ENCODE measurements at regions not wholly inside any gene's neighbourhood (a gene's known extent, or its start where the extent isn't known, plus 50 kb on each side); places are given as distances from the start of the nearest gene placed in this dataset.
"Not testable (repeated sequence)": the region's sequence is repeated elsewhere in the genome, so short reads cannot be mapped to it uniquely, and the experiment has no call there.

DNA sequence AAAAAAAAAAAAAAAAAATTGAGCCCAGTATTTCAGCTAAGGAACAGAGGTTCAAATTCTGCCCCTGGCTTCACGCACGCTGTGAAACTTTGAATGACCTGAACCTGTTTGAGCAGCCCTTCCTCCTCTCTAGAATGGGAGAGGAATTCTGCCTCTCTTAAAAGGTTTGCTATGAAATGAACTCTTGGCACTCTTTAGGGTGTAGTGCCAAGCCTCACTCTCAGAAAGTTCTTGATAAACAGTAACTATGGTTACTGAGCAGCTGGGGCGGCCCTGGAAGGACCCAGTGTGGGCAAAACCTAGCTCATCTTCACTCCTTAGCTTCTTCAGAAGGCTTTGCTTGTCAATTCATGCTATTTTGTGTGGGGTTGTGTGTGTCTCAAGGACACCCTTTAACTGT is 73.7 kb downstream of the GEMIN8 start:
- H3K27ac Mint-ChIP-seq = no peak overlapping the region
- H3K4me3 Mint-ChIP-seq = no peak overlapping the region
- H3K36me3 Mint-ChIP-seq (ENCODE audit: low read depth) = no peaks in the 10 kb centered on the region
- peaks cover 7% of the 10 kb centered on the region for H3K9me3 Mint-ChIP-seq
- peaks cover 14% of the 10 kb centered on the region for H3K27me3 Mint-ChIP-seq
- H3K4me1 Mint-ChIP-seq (ENCODE audit: low read depth) = peaks cover 8% of the 10 kb centered on the region

DNA sequence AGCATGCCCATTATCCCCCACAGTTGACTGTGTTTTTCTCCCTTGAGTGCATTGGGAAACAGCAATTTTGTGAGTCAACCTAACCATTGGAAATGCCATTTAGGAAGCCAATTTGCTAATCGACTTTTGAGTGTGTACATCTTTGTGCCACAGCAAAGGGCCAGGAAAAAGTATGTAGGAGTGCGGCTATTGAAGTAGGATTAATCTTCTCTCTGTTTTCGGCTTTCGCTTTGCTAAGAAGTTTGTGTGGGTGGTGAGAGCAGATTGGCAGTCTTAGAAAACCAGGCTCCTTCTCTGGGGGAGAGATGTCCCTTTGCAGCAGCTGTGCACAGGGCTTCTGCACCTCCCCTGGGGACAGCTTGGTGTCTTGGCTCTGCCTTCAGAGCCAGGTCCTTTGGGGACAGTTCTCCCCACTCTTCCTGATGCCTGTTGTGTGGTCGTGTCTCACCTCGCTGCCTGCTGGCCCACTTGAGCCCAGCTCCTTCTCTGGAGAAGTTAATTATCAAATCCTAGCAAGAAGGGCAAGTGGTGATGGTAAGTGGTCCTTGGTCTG is 74.5 kb downstream of the GEMIN8 start:
- H3K36me3 Mint-ChIP-seq (ENCODE audit: low read depth) = no peaks in the 10 kb centered on the region
- peaks cover 14% of the 10 kb centered on the region for H3K27me3 Mint-ChIP-seq
- no peak overlapping the region for H3K4me3 Mint-ChIP-seq
- peaks cover 7% of the 10 kb centered on the region for H3K9me3 Mint-ChIP-seq
- peaks cover 8% of the 10 kb centered on the region for H3K4me1 Mint-ChIP-seq (ENCODE audit: low read depth)
- H3K27ac Mint-ChIP-seq = no peak overlapping the region

DNA sequence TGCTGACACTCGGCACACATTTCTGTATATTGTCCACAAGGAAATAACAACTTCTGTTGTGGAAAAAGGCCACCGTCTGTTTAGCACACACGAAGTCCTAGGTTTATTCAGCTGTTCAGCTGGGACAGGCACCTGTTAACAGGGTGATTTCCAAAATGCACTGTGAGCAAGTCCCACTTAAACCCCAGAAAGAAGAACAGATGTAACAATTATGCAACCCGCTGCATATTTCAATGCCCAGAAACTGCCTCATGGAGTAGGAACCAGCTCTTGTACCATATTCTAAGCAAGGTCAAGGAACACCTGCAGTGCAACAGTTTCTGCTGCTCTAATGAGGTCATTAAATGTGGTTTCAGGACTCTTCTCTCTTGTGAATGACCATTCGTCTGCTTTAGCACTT is 77.1 kb downstream of the GEMIN8 start:
- no peaks in the 10 kb centered on the region for H3K36me3 Mint-ChIP-seq (ENCODE audit: low read depth)
- peaks cover 14% of the 10 kb centered on the region for H3K27me3 Mint-ChIP-seq
- no peaks in the 10 kb centered on the region for H3K4me1 Mint-ChIP-seq (ENCODE audit: low read depth)
- H3K27ac Mint-ChIP-seq = no peak overlapping the region
- H3K4me3 Mint-ChIP-seq = no peak overlapping the region
- H3K9me3 Mint-ChIP-seq = peaks cover 7% of the 10 kb centered on the region

DNA sequence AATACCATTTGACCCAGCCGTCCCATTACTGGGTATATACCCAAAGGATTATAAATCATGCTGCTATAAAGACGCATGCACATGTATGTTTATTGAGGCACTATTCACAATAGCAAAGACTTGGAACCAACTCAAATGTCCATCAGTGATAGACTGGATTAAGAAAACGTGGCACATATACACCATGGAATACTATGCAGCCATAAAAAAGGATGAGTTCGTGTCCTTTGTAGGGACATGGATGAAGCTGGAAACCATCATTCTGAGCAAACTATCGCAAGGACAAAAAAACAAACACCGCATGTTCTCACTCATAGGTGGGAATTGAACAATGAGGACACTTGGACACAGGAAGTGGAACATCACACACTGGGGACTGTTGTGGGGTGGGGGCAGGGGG is 83.5 kb downstream of the GEMIN8 start:
- not testable (repeated sequence) for H3K4me3 Mint-ChIP-seq; H3K9me3 Mint-ChIP-seq; H3K27me3 Mint-ChIP-seq; H3K27ac Mint-ChIP-seq; H3K36me3 Mint-ChIP-seq (ENCODE audit: low read depth); H3K4me1 Mint-ChIP-seq (ENCODE audit: low read depth)

DNA sequence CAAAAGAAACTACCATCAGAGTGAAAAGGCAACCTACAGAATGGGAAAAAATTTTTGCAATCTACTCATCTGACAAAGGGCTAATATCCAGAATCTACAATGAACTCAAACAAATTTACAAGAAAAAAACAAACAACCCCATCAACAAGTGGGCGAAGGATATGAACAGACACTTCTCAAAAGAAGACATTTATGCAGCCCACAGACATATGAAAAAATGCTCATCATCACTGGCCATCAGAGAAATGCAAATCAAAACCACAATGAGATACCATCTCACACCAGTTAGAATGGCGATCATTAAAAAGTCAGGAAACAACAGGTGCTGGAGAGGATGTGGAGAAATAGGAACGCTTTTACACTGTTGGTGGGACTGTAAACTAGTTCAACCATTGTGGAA is 83.9 kb downstream of the GEMIN8 start:
- H3K4me1 Mint-ChIP-seq (ENCODE audit: low read depth); H3K4me3 Mint-ChIP-seq; H3K36me3 Mint-ChIP-seq (ENCODE audit: low read depth); H3K27ac Mint-ChIP-seq; H3K9me3 Mint-ChIP-seq; H3K27me3 Mint-ChIP-seq: not testable (repeated sequence)

DNA sequence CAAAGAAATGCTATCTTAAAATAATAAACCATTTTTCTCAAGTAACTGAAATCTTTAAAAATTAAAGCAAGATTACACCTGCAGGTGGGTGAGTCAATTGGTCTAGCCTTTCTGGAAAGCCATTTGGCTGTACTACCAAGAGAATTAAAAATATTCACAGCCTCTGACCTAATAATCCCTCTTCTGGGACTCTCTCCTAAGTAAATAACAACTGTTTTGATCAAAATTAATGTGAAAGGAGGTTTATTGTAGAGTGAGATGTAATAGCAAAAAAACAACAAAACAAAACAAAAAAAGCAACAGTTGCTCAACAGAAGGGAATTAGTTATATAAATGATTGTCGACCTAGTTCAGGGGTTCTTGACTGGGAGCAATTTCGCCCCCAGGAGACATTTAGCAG is 89.0 kb downstream of the GEMIN8 start:
- H3K9me3 Mint-ChIP-seq = no peaks in the 10 kb centered on the region
- H3K27ac Mint-ChIP-seq = no peak overlapping the region
- no peaks in the 10 kb centered on the region for H3K36me3 Mint-ChIP-seq (ENCODE audit: low read depth)
- H3K4me3 Mint-ChIP-seq = no peak overlapping the region
- peaks cover 21% of the 10 kb centered on the region for H3K27me3 Mint-ChIP-seq
- H3K4me1 Mint-ChIP-seq (ENCODE audit: low read depth) = no peaks in the 10 kb centered on the region

DNA sequence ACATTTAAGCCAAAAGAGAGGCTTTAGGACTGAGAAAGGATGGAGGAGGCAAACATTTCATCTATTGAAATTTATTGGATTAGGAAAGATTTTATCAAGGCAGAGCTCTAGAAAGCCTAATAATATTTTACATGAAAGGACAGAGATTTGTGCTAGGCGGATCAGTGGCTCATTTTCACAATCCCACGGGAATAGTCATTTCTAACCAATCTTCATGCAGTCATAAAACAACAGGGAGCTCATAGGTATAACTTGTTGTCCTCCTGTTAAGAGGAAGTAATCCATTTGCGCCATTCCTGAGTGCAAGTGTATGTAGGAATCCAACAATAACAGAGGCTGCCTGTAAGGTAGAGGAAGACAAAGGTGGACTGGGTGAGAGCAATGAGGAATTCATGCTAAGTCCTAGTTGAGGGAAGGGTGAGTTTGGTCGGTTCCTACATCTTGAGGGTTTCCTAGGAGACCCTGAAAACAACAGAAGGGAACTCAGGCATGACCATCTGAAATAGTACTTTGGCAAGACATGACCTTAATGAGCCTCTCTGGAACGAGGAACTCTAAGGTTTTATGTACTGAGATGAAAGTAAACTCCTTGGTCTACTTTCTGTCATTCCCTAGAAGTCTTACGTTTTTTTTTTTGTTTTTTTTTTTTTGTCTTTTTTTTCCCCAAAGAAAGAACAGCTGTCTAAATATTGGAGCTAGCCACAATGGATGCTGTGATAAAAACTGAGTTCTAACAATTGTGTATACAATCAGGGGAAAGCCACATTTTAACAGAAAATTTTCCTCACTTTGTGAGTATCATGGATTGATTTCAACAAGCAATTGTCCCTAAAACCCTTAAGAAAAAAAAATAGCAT is 89.7 kb downstream of the GEMIN8 start:
- peaks cover 21% of the 10 kb centered on the region for H3K27me3 Mint-ChIP-seq
- no peaks in the 10 kb centered on the region for H3K36me3 Mint-ChIP-seq (ENCODE audit: low read depth)
- H3K4me1 Mint-ChIP-seq (ENCODE audit: low read depth) = no peaks in the 10 kb centered on the region
- H3K9me3 Mint-ChIP-seq = no peaks in the 10 kb centered on the region
- H3K4me3 Mint-ChIP-seq = no peak overlapping the region
- H3K27ac Mint-ChIP-seq = no peak overlapping the region

DNA sequence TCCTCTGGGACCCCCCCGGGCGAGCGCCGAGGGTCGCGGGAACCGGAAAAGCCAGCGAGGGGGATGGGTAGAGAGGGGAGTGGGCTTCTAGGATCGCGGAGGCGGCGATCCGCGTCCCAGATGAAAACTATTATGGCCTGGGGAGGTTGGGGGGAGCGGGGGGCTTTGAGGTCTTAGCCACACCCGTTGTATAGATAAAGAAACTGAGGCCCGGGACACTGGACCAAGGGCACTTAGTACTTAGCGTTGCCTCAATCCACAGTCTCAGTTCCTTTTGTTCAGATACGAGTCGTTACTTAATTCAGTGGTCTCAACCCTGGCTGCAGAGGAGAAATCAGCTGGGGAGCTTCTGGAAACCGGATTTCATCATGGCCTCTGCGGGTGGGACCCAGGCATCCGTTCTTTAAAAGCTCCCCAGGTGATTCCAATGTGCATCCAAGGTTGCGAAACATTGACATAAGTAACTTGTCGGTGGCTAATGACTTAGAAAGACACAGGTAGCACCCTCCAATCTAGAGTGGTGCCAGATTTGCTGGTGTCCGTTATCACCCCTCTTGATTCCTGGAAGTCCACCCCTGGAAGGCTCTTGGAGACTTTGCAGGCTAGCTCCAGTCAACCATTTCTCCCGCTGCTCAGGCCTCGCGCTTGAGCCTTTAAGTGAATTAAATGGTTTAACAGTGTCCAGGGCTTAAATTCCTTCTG is 90.7 kb downstream of the GEMIN8 start:
- no peak overlapping the region for H3K27ac Mint-ChIP-seq
- H3K36me3 Mint-ChIP-seq (ENCODE audit: low read depth) = no peaks in the 10 kb centered on the region
- H3K9me3 Mint-ChIP-seq = no peaks in the 10 kb centered on the region
- H3K27me3 Mint-ChIP-seq = peaks cover 21% of the 10 kb centered on the region
- H3K4me3 Mint-ChIP-seq = peak overlapping the region; percentile 32
- no peaks in the 10 kb centered on the region for H3K4me1 Mint-ChIP-seq (ENCODE audit: low read depth)

DNA sequence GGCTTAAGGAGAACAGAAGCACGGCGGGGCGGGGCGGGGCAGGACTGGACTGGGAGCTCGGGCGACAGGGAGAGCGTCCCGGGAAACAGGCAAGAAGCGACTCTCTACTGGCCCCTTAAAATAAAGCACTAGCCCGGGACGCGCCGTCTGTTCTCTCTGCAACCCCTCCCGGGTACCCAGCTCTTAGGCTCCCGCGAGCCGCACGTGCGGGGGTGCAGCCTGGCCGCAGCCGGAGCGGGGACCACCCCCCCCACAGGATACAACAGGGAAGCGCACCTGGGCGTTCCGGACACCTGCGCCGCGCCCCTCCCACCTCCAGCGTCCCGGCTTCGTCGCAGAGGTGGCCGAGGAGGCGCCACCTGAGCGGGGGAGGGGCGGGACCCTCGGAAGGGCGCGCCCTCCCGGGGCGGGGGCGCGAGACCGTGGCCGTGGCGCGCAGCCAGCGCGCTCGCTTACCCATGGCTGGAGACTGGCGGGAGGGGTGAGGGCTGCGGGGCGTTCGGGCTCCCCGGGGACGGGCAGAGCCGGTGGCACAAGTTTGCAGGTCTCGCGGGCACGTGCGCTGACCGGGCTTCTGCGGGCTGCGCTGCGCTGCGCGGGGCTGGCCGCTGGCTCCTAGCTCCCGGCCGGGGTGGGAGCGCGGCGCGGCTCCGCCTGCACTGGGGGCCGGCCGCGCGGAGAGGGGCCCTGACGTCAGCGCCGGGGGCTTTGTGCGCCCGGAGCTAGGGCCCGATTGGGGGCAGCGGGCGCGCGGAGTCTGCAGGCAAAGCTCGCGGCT is 91.5 kb downstream of the GEMIN8 start:
- Mint-ChIP-seq H3K27me3 (peaks cover 21% of the 10 kb centered on the region), H3K4me3 (peak overlapping the region; percentile 62), H3K4me1 (ENCODE audit: low read depth) (no peaks in the 10 kb centered on the region), H3K36me3 (ENCODE audit: low read depth) (no peaks in the 10 kb centered on the region), H3K27ac (no peak overlapping the region), H3K9me3 (no peaks in the 10 kb centered on the region)

DNA sequence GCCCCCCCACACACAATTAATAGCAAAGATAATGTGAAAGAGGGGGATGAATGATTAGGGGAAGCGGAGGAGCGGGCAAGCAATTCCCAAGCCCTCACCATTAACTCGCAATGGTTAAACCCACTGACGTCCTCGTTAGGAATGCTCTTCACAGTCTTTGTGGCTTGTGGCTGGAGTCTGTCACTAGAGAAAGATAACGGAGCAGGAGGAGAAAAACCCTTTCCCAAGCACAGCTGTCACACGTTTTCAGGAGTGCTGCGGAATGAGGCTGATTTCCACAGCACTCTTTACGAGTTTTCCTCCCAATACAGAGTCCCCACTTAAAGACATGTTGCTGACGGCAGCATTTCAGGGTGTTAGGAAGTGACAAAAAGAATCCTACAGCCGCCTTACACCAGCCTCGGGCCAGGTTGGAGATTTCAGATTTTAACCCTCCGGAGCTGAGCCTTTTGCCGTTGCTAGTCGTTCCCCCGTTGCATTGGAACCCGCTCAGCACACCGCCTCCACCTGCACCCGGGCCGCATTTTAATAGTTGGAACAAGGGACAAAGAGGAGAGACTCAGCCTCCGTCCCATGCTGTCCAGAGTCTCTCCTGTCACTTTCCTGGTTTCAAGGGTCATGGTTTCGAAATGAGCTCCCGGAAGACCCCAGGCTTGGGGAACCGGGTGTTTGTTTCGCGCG is 92.2 kb downstream of the GEMIN8 start:
- Mint-ChIP-seq H3K4me3 (peak overlapping the region; percentile 62), H3K36me3 (ENCODE audit: low read depth) (no peaks in the 10 kb centered on the region), H3K27ac (no peak overlapping the region), H3K27me3 (peaks cover 21% of the 10 kb centered on the region), H3K9me3 (no peaks in the 10 kb centered on the region), H3K4me1 (ENCODE audit: low read depth) (no peaks in the 10 kb centered on the region)

DNA sequence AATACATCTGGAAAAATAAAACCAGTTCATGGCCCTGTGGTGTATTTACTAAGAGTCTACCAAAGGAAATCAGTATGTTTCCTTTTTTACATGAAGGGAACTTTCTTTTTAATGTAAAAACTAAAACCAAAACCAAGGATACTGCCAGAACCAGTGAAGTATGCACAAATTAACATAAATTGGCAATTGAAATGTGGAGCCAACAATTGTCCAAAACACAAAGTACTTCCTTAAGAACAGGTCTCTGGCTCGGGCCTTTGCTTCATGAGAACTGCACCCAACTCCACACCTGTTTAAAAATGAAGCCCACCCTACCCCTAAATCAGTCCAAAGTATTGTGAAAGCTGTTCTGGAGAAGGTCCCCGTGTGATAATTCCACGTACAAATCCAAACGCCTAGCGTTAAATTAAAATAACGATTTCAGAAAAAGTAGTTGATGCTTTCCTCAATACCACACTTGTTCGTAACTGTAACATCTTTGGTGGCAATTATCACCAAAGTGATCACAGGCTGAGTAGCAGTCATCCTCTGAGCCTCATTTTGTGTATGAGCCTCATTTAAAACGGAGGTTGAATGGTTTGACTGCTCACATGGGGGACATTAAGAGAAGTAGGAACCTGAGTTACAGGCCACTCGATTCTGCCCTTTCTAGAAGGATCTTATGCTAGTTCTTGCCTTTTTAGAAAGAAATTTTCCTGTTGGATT is 93.0 kb downstream of the GEMIN8 start:
- no peak overlapping the region for H3K4me3 Mint-ChIP-seq
- H3K27ac Mint-ChIP-seq = no peak overlapping the region
- H3K27me3 Mint-ChIP-seq = peaks cover 25% of the 10 kb centered on the region
- H3K36me3 Mint-ChIP-seq (ENCODE audit: low read depth) = no peaks in the 10 kb centered on the region
- no peaks in the 10 kb centered on the region for H3K9me3 Mint-ChIP-seq
- no peaks in the 10 kb centered on the region for H3K4me1 Mint-ChIP-seq (ENCODE audit: low read depth)

DNA sequence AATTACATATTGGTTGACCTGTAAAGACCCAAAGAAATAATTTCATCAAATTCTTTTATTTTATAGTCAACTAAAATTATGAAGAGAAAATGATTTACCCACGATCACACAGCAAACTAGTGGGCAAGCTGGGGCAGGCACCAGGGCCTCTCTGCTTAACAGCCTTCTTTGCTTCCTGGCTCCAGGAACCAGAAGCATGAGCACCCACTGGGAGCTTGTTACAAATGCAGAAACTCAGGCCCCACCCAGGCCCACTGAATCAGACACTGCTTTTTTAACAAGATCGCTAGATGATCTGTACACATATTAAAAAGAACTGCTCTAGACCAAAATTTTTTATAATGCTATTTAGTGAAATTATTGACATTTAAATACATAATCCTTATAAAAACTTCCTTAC is 95.0 kb downstream of the GEMIN8 start:
- H3K27ac Mint-ChIP-seq = no peak overlapping the region
- H3K4me3 Mint-ChIP-seq = no peak overlapping the region
- peaks cover 18% of the 10 kb centered on the region for H3K27me3 Mint-ChIP-seq
- no peaks in the 10 kb centered on the region for H3K9me3 Mint-ChIP-seq
- no peaks in the 10 kb centered on the region for H3K36me3 Mint-ChIP-seq (ENCODE audit: low read depth)
- no peaks in the 10 kb centered on the region for H3K4me1 Mint-ChIP-seq (ENCODE audit: low read depth)

DNA sequence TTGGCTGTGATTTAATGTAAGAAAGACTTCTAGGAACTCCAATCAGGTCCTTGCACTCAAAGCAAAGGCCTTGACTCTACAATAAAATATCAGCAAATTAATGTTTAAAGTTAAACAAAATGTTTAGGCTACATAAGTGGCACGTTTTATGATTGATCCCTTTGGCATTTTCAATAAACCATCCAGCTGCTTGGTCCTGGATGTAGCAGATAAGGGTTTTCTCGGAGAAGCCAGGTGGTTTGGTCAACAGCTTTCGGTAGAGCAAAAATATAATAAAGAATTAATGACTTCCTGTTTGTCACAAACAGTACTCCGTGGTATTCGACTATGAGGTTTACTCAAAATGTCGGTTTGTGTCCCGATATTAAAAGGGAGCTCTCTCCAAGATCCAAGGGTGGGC is 95.8 kb downstream of the GEMIN8 start:
- no peaks in the 10 kb centered on the region for H3K9me3 Mint-ChIP-seq
- H3K36me3 Mint-ChIP-seq (ENCODE audit: low read depth) = no peaks in the 10 kb centered on the region
- H3K4me1 Mint-ChIP-seq (ENCODE audit: low read depth) = no peaks in the 10 kb centered on the region
- no peak overlapping the region for H3K4me3 Mint-ChIP-seq
- peaks cover 17% of the 10 kb centered on the region for H3K27me3 Mint-ChIP-seq
- H3K27ac Mint-ChIP-seq = no peak overlapping the region

DNA sequence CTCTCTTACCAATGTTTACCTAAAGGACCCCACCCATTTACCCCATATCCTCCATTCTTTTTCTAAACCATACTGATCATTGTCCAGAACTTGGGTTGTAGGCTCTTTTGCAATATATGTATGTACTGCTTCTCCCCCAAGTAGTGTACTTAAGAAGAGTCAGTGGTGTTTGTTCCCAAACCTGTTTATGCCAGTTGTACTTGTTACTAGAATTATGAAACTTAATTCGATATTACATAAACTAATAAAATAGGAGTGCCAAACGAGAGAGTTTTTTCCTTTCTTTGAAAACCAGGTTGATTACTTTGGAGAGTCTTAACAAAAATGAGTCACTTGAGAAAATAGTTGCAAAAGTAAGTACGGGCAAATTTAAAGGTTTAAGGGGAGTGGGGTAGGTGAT is 96.3 kb downstream of the GEMIN8 start:
- H3K36me3 Mint-ChIP-seq (ENCODE audit: low read depth) = no peaks in the 10 kb centered on the region
- H3K4me1 Mint-ChIP-seq (ENCODE audit: low read depth) = no peaks in the 10 kb centered on the region
- no peak overlapping the region for H3K27ac Mint-ChIP-seq
- H3K4me3 Mint-ChIP-seq = no peak overlapping the region
- H3K9me3 Mint-ChIP-seq = no peaks in the 10 kb centered on the region
- peaks cover 17% of the 10 kb centered on the region for H3K27me3 Mint-ChIP-seq
